Epithelial cell of proximal tubule (primary cell): ENCODE measurements at regions not wholly inside any gene's neighbourhood (a gene's known extent, or its start where the extent isn't known, plus 50 kb on each side); places are given as distances from the start of the nearest gene placed in this dataset.

Experiments
- DNase-seq: peaks from one replicate; pipeline ENCODE4 v3.0.0-alpha.2; 2011; ENCODE audit warnings: low read depth
- H3K4me3 ChIP-seq: 2 replicates; pipeline ENCODE4 v1.5.1; 2011; ENCODE audit warnings: low read depth, mild to moderate bottlenecking, low read length
- CTCF ChIP-seq: conservative IDR thresholded peaks from 2 replicates; pipeline ENCODE4 v1.5.1; 2012; ENCODE audit warnings: low read depth, mild to moderate bottlenecking, low read length

DNA sequence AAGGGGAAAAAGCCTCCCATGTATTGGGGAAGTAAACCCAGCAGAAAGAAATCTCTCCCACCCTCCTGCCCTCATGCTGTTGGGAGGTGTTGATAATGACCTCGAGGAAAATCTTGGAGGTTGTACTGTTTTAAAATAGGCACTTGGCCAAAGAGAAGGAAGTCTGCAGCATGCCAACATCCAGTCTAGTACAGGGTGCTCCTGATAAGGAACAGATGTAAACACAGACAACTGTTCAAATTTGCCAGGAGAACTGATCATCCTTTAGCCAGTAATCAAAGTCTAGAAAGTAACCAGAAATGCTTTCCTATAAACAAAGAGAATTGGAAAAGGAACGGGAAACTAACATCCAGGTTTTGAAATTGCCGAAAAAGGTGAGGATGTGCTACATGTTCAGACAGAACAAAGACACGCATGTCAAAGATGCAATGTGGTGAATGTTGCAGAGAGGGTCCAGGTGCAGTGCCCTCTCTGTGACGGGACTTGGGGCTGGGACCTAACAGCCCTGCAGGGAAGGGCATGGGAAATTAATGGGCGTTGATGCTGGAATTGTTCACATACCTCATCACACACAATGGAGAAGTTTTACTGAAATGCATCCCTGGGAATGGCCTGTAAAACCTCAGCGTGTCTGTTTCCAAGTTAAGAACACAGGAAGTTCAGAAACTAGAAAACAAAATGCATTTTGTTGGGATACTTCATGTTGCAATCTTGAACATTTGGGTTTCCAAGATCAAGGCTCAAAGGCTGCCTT is 125.7 kb upstream of the RND3 start:
- TF ChIP-seq CTCF = no peak
- no peak for DNase-seq
- no peak overlapping the region for H3K4me3 ChIP-seq

DNA sequence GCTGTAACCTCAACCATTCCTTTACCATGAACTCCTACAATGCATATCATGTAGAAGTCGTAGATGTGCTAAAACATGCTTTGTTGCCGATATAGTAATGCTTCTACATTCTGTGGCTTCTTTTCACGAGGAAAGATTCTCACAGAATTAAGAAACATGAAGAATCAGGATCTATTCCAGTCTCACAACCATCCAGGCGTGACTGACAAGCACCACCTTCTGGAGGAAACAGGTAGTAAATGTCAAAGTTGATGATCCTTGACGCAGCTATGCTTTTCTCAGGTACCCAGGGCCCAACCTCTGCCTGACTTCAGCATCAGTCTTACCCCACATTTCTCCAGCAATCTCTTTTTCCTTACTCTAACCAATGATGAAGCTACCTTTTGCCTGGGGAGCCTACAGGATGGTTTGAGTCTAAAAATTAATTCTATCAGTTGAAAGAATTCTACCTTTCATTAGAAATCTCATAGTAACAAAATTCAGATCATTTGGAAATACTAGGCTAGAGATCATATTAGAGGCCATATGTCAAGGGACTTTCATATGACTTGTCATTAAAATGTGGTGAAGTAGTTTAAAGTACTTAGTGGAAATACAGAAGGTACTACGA is 123.3 kb upstream of the RND3 start:
- peak; percentile 67 for TF ChIP-seq CTCF
- no peak for DNase-seq
- H3K4me3 ChIP-seq = no peak overlapping the region

DNA sequence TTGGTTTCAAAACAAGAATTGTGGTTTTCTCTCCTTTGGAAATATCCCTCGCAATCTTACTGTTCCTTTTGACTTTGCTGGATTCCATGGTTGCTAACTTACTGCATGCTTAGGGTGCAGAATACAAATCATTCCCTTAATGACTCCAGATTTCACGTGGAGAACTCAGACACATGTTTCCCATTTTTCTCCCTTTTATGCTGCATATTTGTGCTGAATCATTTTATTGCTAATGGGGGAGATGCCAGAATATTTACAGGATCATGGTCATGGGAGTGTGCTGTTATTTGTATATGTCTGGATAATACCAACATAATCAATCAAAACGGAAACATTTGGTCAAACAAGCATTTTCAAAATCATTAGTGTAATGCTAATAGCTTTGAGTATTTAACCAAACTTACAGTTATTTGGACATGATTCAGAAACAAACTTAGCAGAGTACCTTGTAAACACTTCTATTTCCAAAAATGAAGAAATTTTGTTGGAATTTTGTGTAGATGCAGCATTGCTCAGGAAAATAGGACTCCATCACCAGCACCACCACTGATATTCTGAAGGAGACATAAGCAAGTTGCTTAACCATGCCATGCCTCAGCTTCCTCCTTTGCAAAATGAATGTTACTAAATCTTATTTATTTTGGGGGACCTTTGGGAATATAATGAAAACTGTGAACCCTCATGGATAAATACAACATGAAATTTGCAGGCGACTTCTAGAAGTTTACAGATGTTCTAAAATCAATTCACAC is 122.5 kb upstream of the RND3 start:
- H3K4me3 ChIP-seq = no peak overlapping the region
- TF ChIP-seq CTCF = no peak
- no peak for DNase-seq

DNA sequence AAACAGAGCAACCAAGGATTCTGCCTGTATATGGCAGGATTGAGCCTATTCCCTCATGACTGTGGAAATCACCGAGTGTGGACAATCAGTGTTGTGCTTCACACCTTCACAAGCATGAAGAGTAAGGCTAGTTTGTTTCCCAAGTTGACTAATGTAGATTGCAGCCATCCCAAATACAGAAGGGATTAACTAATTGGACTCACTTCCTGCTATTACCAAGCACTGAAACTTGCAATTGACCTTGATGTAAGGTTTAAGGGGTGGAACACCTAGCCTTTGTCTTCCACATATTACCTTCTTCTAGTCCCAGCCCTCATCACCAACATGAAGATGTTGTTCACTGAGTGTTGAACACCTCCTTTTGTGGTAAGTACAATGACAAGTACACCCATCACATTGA is 120.9 kb upstream of the RND3 start:
- no peak for TF ChIP-seq CTCF
- H3K4me3 ChIP-seq = no peak overlapping the region
- no peak for DNase-seq

GRCh38 chr2:150607390-150607811 is 119.9 kb upstream of the RND3 start:
- no peak overlapping the region for H3K4me3 ChIP-seq
- TF ChIP-seq CTCF = no peak
- no peak for DNase-seq

DNA sequence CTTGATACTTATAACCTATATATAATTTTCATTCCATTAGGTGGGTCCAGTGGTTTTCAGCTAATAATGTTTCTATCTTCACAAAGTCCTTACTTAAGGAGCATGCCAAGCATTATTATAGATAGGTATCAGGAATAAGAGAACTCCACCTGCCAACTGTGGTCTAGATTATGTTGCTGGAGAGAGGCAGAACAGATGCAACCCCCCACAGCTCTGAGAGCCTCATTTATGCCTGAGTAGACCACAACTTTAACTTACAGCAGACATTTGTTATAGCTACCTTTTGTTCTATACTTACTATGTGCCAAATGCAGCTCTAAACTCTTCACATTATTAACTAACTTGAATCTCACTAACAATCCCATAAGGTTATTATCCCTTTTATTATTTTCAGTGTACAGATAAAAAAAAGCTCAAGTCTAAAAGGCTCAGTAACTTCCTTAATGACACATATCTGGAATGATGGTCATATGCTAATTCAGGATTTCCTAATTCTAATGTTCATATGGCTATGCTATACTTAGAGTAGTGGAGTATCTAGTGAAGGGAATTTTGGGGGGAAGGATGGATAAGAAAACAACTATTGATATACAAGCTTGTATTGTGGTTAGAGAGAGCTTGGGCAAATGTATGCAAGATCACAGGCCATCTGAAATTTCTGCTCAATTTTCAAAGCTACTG is 119.1 kb upstream of the RND3 start:
- no peak for TF ChIP-seq CTCF
- no peak overlapping the region for H3K4me3 ChIP-seq
- DNase-seq = no peak
